ENCODE measurements at regions not wholly inside any gene's neighbourhood (a gene's known extent, or its start where the extent isn't known, plus 50 kb on each side); places are given as distances from the start of the nearest gene placed in this dataset.

GRCh38 chr12:82019533-82019932 lies 260.4 kb upstream of the PPFIA2 start:
- H3K4me3 ChIP-seq (ENCODE audit: low read depth in 1 of 3, low read length in 3 of 3): no peak overlapping the region
- no peak overlapping the region for H3K9ac ChIP-seq (ENCODE audit: low read depth in 1 of 2, low read length in 2 of 2)
- no peak overlapping the region for H3K27ac ChIP-seq (ENCODE audit: low read depth in 1 of 2, low read length in 2 of 2)
- H3K36me3 ChIP-seq (ENCODE audit: control insufficient read depth in 4 of 4, insufficient read depth in 3 of 4, low read depth in 1 of 4, low read length in 3 of 4): no peaks in the 10 kb centered on the region
- no peak for DNase-seq (ENCODE audit: low spot score)
- H3K27me3 ChIP-seq (ENCODE audit: control insufficient read depth in 4 of 4, insufficient read depth in 4 of 4, low read length in 3 of 4): no peaks in the 10 kb centered on the region
- no peaks in the 10 kb centered on the region for H3K4me1 ChIP-seq (ENCODE audit: control insufficient read depth in 4 of 4, insufficient read depth in 4 of 4, low read length in 3 of 4)
- TF ChIP-seq ZBTB33 (IDR thresholded peaks at IDR 0.05) (no peak), TAF1 (conservative IDR thresholded peaks at IDR 0.05) (no peak), JUND (IDR thresholded peaks at IDR 0.05) (no peak), ATF3 (IDR thresholded peaks at IDR 0.05) (no peak), FOXA2 (IDR thresholded peaks at IDR 0.05) (no peak)
- peaks cover 0 to 4% (median 1%) of the 10 kb centered on the region in 4 donors for H3K9me3 ChIP-seq (ENCODE audit: control insufficient read depth in 4 of 4, low read length in 3 of 4)

GRCh38 chr12:82015623-82016347 lies 256.6 kb upstream of the PPFIA2 start:
- Histone ChIP-seq H3K27ac (ENCODE audit: low read depth in 1 of 2, low read length in 2 of 2) (no peak overlapping the region), H3K9me3 (ENCODE audit: control insufficient read depth in 4 of 4, low read length in 3 of 4) (peaks cover 0 to 4% (median 1%) of the 10 kb centered on the region in 4 donors), H3K4me3 (ENCODE audit: low read depth in 1 of 3, low read length in 3 of 3) (no peak overlapping the region), H3K27me3 (ENCODE audit: control insufficient read depth in 4 of 4, insufficient read depth in 4 of 4, low read length in 3 of 4) (no peaks in the 10 kb centered on the region), H3K36me3 (ENCODE audit: control insufficient read depth in 4 of 4, insufficient read depth in 3 of 4, low read depth in 1 of 4, low read length in 3 of 4) (no peaks in the 10 kb centered on the region), H3K9ac (ENCODE audit: low read depth in 1 of 2, low read length in 2 of 2) (no peak overlapping the region), H3K4me1 (ENCODE audit: control insufficient read depth in 4 of 4, insufficient read depth in 4 of 4, low read length in 3 of 4) (no peaks in the 10 kb centered on the region)
- no peak for TF ChIP-seq JUND (IDR thresholded peaks at IDR 0.05)
- no peak for TF ChIP-seq FOXA2 (IDR thresholded peaks at IDR 0.05)
- TF ChIP-seq TAF1 (conservative IDR thresholded peaks at IDR 0.05): no peak
- no peak for TF ChIP-seq MAX (IDR thresholded peaks at IDR 0.05)
- no peak for TF ChIP-seq HNF4A (conservative IDR thresholded peaks at IDR 0.05)
- TF ChIP-seq FOXA1 (IDR thresholded peaks at IDR 0.05): no peak
- no peak for TF ChIP-seq REST (IDR thresholded peaks at IDR 0.05)
- no peak for TF ChIP-seq HNF4G (IDR thresholded peaks at IDR 0.05)
- no peak for TF ChIP-seq RXRA (IDR thresholded peaks at IDR 0.05)
- TF ChIP-seq CTCF (IDR thresholded peaks at IDR 0.05; ENCODE audit: low read depth, low read length, missing input control): no peak
- no peak for TF ChIP-seq SP1 (IDR thresholded peaks at IDR 0.05)
- no peak for TF ChIP-seq NR2F2 (IDR thresholded peaks at IDR 0.05)
- TF ChIP-seq RAD21 (IDR thresholded peaks at IDR 0.05): no peak
- TF ChIP-seq EGR1 (IDR thresholded peaks at IDR 0.05; ENCODE audit: low read depth in 2 of 2): no peak
- TF ChIP-seq ZBTB33 (IDR thresholded peaks at IDR 0.05): no peak
- no peak for TF ChIP-seq ATF3 (IDR thresholded peaks at IDR 0.05)
- no peak for TF ChIP-seq YY1 (IDR thresholded peaks at IDR 0.05)
- no peak for TF ChIP-seq GABPA (IDR thresholded peaks at IDR 0.05 in 1 of 2, conservative IDR thresholded peaks at IDR 0.05 in 1 of 2)
- no peak for DNase-seq (ENCODE audit: low spot score)
- 87% methylated on average over 1 of the region's 1 CpG for WGBS
